Brain microvascular endothelial cell (primary cell): ENCODE measurements at regions not wholly inside any gene's neighbourhood (a gene's known extent, or its start where the extent isn't known, plus 50 kb on each side); places are given as distances from the start of the nearest gene placed in this dataset.

ENCODE experiments used
- DNase-seq: peaks from one replicate; pipeline ENCODE4 v3.0.0-alpha.2; 2020
- H3K27ac ChIP-seq: fragments of 250-450 bp; sonication (Bioruptor Pico); 2 replicates; pipeline ENCODE4 v1.5.1; 2020; ENCODE audit warnings: mild to moderate bottlenecking, moderate library complexity
- H3K27me3 ChIP-seq: fragments of 250-450 bp; sonication (Bioruptor Pico); replicated peaks from 2 replicates; pipeline ENCODE4 v1.5.1; 2020; ENCODE audit warnings: mild to moderate bottlenecking
- H3K36me3 ChIP-seq: fragments of 250-450 bp; sonication (Bioruptor Pico); replicated peaks from 2 replicates; pipeline ENCODE4 v1.5.1; 2020; ENCODE audit warnings: mild to moderate bottlenecking
- H3K4me3 ChIP-seq: 2 replicates; pipeline ENCODE4 v1.5.1; 2011; ENCODE audit warnings: low read depth, mild to moderate bottlenecking, control low read depth, low read length, moderate library complexity
- in situ Hi-C: cut with HindIII; loops from 2 replicates; pipeline ENCODE4 v1.10.0; 2017; ENCODE audit warnings: low sequenced_read_pairs, low pct_ligation_motif_present
- TF ChIP-seq, protein P1 (sequence below): IDR thresholded peaks from 2 replicates; pipeline ENCODE4 v1.5.1; 2011; ENCODE audit warnings: low read depth, mild to moderate bottlenecking, moderate library complexity, low read length, control low read depth, inconsistent platforms; ENCODE audit errors: missing control alignments

DNA sequence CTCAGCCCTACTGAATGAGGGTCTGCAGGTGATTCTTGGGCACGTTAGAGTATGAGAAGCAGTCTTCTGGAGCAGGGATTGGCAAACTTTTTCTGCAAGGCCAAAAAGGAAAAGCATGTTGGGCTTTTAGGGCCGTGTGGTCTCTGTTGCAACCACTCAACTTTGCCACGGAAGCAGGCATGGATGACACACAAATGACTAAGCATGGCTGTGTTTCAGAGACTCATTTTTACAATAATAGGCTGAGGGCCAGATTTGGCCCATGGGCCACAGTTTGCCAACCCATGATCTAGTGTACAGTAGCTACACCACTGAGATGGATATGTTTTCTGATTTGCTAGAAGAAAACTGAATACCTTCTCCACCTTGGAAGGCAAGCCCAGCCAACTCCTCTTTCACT is 66.1 kb upstream of the PRICKLE2 start:
- in situ Hi-C loops: no loop called here
- TF ChIP-seq, protein P1, sequence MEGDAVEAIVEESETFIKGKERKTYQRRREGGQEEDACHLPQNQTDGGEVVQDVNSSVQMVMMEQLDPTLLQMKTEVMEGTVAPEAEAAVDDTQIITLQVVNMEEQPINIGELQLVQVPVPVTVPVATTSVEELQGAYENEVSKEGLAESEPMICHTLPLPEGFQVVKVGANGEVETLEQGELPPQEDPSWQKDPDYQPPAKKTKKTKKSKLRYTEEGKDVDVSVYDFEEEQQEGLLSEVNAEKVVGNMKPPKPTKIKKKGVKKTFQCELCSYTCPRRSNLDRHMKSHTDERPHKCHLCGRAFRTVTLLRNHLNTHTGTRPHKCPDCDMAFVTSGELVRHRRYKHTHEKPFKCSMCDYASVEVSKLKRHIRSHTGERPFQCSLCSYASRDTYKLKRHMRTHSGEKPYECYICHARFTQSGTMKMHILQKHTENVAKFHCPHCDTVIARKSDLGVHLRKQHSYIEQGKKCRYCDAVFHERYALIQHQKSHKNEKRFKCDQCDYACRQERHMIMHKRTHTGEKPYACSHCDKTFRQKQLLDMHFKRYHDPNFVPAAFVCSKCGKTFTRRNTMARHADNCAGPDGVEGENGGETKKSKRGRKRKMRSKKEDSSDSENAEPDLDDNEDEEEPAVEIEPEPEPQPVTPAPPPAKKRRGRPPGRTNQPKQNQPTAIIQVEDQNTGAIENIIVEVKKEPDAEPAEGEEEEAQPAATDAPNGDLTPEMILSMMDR: no peak
- Histone ChIP-seq H3K4me3 (no peak overlapping the region), H3K27me3 (no peaks in the 10 kb centered on the region), H3K27ac (peak overlapping the region; percentile 38), H3K36me3 (no peaks in the 10 kb centered on the region)
- DNase-seq: peak; percentile 84

DNA sequence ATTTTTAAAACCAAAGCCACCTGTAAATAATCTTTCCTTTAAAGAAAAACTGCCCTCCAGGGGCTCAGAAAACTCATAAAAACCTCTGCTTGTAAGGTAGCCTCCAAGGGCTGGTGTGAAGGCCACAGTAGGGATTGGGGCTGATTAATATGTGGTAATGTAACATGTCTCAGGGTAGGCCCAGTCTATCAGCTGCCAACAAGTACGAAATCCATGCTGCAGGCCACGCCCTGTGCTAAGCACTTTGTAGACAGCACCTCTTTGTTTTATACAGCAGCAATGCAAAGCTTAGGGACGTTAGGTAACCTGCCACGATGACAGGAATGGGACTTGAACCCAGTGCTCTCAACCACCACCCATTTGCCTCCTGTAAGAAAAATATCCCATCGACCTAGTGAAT is 65.6 kb upstream of the PRICKLE2 start:
- no peaks in the 10 kb centered on the region for H3K36me3 ChIP-seq
- peak overlapping the region; percentile 38 for H3K27ac ChIP-seq
- DNase-seq: no peak
- H3K27me3 ChIP-seq: no peaks in the 10 kb centered on the region
- TF ChIP-seq, protein P1: no peak
- in situ Hi-C loops: no loop called here
- H3K4me3 ChIP-seq: no peak overlapping the region

DNA sequence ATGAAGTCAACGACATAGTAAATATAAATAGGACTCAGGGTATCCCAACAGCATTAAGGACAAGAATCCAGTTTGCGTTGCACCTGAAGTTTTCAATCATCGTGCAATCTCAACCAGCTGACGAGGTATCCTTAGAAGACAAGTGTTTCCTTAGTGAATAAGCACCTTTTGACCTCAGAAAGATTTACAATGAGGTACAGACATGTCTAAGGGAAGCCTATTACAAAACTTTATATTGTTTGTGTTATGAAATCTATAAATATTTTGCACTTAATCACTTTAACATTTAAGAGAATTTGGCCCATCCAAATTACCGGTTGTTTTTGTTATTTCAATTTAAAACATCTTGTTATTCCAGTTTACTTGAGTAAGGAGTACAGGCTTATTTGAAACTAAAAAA is 64.9 kb upstream of the PRICKLE2 start:
- Histone ChIP-seq H3K27me3 (no peaks in the 10 kb centered on the region), H3K27ac (no peak overlapping the region), H3K4me3 (no peak overlapping the region), H3K36me3 (no peaks in the 10 kb centered on the region)
- TF ChIP-seq, protein P1: no peak
- no peak for DNase-seq
- in situ Hi-C loops: no loop called here

DNA sequence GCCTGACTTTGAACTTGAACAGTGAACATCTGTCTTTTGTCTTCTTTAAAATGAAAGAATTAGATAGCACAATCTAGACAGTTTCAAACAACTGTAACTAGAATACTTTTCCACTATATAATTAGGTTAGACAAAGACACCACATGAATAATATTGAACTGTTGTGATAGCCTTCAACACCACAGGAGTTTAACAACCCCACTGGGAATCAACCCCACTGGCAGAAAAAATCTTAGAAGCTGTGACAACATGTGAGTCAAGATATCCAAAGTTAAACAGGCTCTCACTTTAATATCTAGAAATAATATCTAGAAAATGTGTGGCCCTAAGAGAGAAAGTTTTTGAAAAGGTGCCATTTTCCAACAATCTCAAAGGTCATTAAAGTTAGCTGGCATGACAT is 64.4 kb upstream of the PRICKLE2 start:
- H3K36me3 ChIP-seq: no peaks in the 10 kb centered on the region
- no peak for DNase-seq
- no peaks in the 10 kb centered on the region for H3K27me3 ChIP-seq
- no peak overlapping the region for H3K4me3 ChIP-seq
- H3K27ac ChIP-seq: no peak overlapping the region
- in situ Hi-C loops: no loop called here
- TF ChIP-seq, protein P1: no peak

DNA sequence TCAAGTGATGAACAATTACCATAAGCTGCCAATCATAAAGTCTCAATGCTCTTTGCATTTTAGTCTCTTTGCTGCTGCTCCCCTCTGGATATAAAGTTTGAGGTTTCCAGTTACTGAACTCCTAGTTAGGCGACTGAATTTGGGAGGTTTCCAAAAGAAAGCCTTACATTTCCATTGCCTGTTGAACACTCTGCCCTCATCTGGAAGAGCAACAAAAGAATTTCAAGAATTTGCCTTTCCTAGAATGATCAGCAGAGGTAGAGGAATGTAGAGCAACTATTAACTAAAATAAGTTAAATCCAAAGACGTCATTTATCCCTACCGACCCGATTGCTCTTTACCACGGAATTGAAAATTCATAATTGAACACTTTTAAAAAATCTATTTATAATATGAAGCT is 53.4 kb upstream of the PRICKLE2 start:
- TF ChIP-seq, protein P1: no peak
- no peak for DNase-seq
- in situ Hi-C loops: no loop called here

DNA sequence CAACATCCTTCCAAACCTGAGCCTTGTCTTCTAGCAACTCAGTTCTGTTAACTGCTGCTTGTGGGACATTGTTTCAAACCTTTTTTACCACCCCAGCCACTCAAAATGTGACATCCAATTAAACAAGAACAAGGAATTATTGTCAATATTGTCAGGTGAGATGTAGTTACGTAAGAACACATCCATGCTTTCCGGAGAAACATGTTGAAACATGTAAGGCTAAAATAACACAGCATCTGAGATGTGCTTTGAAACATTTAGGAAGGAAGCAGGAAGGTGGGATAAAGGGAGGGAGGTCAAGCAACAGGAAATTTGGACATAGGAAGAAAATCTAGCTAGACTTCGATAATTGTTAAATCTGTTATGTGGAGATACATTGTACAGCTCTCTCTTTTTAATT is 50.9 kb upstream of the PRICKLE2 start:
- no peaks in the 10 kb centered on the region for H3K27me3 ChIP-seq
- DNase-seq: no peak
- H3K36me3 ChIP-seq: no peaks in the 10 kb centered on the region
- H3K27ac ChIP-seq: no peak overlapping the region
- H3K4me3 ChIP-seq: no peak overlapping the region
- TF ChIP-seq, protein P1: no peak
- in situ Hi-C loops: no loop called here

More for the DNA sequence above, 53.4 kb upstream of the PRICKLE2 start:
- no peaks in the 10 kb centered on the region for H3K27me3 ChIP-seq
- no peaks in the 10 kb centered on the region for H3K36me3 ChIP-seq
- H3K4me3 ChIP-seq: no peak overlapping the region
- no peak overlapping the region for H3K27ac ChIP-seq
